ENCODE measurements at regions not wholly inside any gene's neighbourhood (a gene's known extent, or its start where the extent isn't known, plus 50 kb on each side); places are given as distances from the start of the nearest gene placed in this dataset.
"Not testable (repeated sequence)": the region's sequence is repeated elsewhere in the genome, so short reads cannot be mapped to it uniquely, and the experiment has no call there.

DNA sequence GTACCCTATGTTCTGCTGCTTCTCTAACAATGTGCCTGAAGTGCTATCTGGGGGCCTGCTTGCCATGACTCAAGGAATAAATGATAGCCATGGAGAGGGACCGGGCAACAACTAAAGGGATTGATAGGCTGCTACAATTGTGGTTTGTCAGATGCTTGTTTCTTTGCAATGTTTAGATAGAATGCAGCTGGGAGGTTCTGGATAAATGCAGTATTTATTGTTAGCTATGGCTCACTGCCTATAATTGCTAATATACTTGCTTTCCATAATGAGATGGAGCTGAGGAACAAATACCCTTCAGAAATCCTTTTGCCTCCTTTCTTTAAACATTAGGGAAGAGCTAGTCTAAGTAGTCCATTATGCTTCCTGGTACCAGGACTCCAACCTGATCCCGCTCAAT, 575.2 kb upstream of the SYNCRIP start:
- FAIRE-seq = no peak

DNA sequence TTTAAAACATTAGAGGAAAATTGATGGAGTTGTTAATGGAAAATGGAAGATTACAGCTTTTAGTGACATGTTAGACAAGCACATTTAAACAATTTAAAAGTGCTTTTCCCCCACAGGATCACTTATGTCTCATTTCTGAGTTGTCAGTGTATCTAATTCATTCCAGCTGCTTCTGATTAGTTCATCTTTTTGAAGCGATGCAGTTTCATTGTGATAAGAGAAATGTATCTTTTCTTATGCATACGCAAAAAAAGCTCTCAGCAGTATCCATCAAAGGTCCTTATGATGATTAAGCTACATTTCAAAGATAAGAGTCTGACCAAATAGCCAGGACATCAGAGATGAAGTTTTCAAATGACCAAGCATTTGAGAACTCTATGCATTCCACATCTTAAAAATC, 572.6 kb upstream of the SYNCRIP start:
- FAIRE-seq = no peak

DNA sequence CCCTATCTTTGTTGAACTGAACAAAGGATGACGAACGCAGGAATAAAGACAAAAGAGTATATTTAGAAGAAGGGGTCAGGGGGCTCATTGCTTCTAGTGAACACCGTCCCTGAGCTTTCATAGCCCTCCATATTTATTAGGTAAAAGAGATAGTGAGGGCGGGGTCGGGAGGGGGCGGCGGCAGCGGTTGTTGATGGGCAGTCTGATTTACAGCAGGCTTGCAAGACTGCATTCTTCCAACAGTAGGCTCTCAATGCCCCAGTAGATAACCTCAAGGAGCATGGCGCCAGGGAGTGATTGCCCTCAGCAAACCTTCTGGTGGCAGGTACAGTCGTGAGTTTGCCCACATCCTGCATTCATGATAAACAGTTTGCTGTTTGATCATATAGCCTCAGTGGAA, 563.3 kb upstream of the SYNCRIP start:
- FAIRE-seq = no peak

DNA sequence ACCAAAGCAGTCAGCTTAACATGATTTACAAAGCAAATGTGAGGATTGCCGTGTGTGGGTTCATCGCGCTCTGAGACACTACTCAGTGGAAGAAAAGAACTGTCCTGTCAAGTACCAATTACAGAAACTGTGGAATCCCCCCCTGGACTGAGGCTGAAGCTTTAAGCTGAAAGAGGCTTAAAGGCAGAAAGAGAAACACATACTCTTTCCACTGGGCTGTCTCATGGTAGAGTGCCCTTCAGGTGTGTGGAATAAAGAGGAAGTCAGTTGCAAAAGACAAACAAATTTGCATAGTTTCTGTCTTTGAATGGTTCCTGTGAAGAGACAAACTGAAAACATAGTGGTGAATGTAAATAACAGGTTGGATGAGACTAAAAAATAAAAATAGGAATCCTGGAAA, 560.4 kb upstream of the SYNCRIP start:
- no peak for FAIRE-seq

DNA sequence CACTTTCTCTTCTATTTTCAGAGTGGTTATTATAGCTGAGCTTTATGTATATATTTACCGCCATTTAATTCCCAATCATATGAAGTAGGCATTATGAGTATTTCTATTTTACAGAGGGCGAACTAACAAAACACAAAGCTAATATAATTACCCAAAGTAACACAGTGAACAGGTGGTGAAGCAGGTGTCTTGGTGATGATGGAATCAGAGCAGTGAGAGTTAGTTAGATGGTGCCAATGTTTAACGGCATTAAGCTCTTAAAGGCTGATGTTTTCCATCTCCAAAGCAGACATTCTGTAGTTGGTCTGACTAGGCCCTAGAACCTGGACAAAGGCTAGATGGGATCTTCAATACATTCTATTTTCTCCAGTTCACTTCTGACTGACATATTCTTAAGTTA, 551.1 kb upstream of the SYNCRIP start:
- FAIRE-seq = no peak

DNA sequence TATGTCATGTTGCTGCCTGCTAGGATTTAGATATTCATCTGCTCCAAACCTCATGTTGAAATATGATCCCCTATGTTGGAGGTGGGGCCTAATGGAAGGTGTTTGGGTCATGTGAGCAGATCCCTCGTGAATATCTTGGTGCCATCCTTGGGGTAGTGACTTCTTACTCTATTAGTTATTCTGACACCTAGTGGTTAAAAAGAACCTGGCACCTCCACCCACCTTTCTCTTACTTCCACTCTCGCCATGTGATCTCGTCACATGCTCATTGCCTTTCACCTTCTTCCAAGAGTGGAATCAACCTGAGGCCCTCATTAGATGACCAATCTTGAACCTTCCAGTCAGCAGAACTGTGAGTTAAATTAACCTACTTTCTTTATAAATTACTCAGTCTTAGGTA, 549.4 kb upstream of the SYNCRIP start:
- FAIRE-seq = no peak

DNA sequence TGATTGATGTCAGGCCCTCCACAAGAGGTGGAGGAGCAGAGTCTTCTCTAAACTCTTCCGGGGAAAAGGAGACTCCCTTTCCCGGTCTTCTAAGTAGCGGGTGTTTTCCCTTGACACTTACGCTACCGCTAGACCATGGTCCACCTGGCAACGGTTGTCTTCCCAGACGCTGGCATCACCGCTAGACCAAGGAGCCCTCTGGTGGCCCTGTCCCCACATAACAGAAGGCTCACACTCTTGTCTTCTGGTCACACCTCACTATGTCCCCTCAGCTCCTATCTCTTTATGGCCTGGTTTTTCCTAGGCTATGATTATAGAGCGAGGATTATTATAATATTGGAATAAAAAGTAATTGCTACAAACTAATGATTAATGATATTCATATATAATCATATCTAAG, 532.5 kb upstream of the SYNCRIP start:
- not testable (repeated sequence) for FAIRE-seq

DNA sequence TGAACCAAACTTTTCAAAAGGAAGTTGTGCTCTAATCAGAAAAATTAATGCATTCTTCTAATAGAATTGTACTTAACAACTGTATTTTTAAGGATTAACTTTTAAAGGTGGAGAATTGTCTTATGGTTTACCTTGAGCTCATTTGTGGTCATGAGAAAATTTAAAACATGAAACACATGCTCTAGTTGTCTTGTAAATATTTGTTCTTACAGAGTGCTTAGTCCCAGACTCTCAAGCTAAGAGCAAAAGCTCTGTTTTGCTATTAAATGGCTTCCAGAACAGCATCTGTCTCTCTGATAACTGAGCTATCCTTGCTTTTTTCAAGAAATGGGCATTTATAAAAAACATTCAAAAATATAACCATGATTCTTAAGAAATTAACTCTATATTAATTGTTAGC, 512.2 kb upstream of the SYNCRIP start:
- no peak for FAIRE-seq

DNA sequence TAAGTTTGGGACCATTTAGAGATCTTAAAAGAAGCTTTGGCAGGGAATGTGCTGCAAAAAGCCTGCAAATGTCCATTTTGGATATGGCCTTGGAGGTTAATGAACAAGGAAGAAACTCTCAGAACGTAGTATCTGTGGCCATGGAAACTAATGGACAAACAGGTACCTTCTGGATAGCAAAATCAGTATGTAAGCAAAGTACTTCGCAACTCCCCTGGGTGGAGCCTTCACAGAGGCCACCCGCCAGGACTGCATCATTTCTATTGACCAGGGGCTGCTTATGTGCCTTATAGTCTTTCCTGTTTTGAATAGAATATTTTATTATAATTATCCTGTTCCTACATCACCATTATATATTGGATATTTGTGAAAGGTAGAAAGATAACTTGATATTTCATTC, 510.8 kb upstream of the SYNCRIP start:
- FAIRE-seq = no peak

DNA sequence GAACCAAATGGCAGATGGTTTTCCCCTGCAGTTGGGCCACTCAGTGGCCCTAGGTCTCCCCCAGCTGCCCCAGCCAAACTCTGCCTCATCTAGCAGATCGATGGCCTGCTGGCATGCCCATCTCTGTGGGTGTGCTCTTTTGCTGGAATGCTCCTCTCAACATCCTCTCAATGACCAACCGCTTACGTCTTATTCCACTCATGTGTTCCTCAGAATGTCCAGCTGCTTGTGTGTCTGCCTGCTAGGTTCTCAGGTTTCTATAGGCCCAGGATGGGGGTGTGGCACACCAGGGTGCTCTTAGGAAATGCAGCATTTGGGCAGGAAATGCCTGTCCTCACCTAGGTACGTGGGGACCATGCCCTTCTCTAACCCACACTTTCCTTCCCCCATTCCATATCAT, 509.9 kb upstream of the SYNCRIP start:
- FAIRE-seq = no peak

DNA sequence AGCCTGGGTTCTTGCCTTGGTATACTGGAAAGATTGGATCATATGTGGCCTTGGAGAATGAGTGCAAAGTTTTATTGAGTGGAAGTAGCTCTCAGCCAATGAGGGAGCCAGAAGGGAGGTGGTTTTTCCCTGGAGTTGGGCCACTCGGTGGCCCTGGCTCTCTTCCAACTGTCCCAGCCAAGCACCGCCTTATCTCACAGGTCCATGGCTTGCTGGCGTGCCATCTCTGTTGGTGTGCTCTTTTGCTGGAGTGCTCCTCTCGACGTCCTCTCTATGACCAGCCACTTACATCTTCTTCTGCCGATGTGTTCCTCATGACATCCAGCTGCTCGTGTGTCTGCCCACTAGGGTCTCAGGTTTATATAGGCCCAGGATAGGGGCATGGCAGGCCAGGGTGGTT, 505.9 kb upstream of the SYNCRIP start:
- no peak for FAIRE-seq

DNA sequence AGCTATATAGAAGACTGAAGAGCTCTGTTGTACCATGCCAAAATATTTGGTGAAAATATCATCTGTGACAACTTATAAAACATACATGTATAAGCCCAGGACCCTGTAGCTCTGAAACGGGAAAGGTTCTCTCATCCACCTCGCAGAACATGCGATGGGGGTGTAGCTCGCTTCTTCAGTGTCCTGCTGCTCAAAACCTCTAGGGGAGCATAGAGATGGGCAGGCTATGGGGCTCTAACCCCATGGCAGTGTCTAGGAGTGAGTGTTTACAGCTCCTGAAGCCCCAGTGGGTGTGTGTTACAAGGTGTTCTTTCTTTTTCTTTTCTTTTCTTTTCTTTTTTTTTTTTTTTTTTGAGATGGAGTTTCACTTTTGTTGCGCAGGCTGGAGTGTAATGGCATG, 505.2 kb upstream of the SYNCRIP start:
- no peak for FAIRE-seq

DNA sequence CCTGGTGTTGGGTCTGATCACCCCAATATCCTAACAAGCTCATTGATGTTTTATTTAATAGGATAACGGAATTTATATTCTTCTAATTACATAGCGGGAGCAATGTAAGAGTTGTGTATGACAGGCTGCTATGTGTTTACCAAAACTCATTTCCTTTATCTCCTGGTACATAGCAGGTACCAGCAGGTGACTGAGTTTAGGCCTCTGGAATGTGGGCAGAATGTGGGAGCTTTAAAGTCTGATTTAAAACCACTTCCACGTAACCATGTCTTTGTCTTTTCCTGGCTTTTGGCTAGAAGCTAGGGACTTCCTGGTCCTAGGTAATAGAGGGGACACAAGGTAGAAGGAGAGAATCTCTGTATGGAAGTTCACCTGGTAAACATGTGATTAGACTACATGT, 504.6 kb upstream of the SYNCRIP start:
- no peak for FAIRE-seq

DNA sequence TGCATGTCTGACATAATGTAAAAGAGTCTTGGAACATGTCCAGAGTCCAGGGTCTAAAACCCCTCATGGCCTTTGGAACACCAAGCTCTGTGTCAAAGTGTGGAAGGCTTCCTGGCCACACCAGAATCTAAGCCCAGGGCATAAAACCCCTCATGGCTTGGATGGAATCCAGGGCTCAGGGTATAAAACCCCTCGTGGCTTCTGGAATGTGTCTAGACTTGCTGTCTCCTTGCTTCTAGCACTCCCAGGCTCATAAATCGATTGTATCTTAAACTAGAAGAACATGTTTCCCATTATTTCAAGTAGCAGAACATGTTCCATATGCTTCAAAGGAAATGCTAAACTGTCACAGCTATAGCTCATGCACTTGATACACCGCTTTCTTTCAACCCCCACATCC, 504.1 kb upstream of the SYNCRIP start:
- FAIRE-seq = not testable (repeated sequence)

DNA sequence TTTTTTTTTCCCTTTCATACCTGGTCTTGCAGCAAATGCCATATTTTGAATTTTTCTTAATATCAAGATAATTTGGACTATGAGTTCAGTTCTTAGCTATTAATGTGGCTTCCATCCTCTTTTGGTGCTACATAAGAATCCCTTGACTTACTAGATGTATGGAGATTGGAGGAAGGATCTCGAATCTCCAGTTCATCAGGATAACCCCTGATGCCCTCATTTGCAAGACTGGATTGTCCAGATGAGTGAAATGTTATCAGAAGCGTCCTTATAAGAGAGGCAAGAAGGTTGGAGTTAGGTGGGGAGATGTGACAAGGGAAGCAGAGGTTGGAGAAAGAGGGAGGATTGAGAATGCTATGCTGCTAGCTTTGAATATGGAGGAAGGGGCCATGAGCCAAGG, 499.6 kb upstream of the SYNCRIP start:
- FAIRE-seq = no peak

DNA sequence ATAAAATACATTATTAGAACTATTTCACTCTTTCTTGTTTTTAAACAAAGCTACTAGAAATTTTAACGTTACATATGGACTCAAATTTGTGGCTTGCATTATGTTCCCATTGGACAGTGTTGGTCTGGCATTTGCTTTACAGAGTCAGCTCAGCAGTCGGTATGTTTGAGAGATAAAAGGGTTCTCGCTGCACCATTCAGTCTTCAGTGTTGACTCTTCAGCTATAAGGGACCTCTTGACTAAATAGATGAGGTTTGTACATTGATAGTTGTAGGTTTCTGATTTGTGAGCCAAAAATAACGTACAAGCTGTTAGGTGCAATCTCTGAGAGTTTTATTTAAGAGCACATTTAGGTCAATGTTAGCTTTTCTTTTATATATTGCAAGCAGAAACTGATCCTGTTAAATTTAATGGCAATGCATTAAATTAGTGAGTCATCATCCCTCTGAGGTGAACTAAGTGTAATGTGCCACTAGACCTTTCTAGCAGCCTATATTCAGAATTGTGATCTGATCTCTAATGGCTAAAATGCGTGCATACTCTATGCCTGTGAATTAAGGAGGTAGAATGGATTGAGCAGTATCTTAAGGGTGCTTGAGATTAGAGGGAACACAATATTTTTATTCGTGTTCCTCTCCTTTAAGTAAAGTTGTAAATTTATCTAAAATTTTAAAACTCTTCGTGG, 485.6 kb upstream of the SYNCRIP start:
- no peak for FAIRE-seq

DNA sequence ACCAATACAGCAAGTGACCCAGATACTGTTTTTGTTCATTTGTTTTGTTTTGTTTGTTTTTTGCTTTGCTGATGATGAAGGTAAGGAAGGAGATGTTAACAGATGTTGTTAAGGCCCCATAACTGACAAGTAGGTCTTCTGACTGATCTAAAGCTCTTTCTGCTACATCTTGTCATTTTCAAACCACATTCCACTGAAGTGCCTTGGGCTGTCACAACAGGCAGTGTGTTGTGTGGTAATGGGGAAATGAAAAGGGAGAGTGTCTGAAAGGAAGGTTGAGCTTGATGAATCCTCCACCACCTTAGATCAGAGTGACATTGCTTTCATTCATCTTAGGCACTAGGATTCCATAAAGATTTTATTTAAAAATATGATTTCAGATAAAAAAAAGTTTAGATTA, 479.4 kb upstream of the SYNCRIP start:
- FAIRE-seq = no peak

DNA sequence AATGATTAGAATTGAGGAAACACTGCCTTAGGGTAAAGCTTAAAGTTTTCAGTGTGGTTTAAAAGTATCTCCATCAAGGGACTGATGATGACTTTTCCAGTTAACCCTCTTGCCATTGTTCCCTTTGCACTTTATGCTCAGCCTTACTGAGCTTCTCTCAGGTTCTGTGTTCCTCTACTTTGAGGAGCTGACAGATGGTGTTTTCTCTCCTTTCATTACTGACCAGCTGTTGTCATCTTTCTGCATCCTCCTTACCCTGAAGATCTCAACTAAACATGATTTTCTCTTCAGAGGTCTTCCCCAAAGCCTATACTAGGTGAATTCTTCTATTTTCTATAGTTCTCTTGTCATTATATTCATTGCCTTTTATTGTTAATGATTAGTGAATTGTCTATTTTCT, 475.6 kb upstream of the SYNCRIP start:
- no peak for FAIRE-seq

DNA sequence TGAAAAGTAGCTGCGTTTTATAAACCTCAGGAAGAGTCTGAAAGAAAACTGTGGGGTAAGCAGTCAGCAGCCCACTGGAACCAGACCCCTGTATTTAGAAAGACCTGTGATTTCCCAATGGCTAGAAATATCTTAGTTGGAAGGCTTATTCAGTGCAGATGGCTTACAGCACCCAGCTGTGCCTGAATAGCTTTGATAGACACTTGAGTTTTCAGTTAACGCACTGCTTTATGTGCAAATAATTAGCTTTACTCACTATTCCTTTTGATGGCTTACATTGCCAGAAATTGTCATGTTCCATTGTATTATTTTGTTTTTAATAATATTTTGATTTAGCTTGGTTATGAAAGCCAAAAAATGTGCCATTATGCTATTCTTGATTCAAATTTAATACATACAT, 465.3 kb upstream of the SYNCRIP start:
- FAIRE-seq = no peak

DNA sequence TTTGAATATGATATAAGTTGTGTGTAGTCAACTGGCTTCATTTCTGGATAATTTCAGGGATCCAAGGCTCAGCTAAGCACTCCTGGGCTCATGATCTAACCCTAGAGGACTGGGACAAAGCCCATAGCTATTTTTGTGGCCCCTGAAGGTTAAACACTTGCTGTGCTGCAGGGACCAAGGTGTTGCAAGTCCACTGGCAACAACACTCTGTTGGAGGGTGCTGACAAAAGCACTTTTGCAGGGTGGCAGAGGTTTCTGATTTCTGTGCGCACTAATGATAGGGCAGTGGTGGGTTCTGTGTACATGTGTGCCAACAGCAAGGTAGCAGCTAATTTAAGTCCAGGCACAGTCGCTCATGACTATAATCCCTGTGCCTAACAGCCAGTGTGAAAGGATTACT, 445.3 kb upstream of the SYNCRIP start:
- no peak for FAIRE-seq

DNA sequence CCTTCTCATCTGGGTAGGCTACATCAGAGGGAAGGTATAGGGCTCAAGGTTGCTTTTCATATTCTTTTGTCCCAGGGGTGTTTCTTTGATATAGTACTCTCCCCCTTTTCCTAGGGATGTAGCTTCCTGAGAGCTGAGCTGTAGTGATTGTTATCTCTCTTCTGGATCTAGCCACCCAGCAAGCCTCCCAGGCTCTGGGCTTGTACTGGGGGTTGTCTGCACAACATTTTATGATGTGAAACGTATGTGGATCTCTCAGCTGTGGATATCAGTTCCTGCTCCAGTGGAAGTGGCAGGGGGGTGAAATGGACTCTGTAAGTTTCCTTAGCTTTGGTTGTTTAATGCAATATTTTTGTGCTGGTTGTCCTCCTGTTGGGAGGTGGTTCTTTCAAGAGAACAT, 437.3 kb upstream of the SYNCRIP start:
- FAIRE-seq = no peak

DNA sequence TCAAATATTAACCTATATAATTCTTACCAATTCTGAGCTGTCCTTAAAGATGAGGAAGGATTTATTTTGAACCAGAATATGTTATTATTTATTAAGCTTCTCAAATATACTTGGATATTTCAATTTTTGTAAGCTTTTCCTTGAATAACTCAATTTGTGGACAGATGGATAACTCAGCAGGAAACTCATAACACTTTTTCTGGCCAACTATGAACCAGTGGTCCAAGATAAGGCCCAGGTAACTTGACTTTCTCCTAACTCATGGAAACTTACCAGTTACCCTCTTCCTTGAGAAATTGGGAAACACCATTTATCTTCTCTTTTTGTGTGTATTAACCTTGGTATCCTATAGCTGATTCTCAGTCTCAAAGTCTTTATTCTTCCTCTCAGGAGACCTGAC, 427.5 kb upstream of the SYNCRIP start:
- FAIRE-seq = no peak

DNA sequence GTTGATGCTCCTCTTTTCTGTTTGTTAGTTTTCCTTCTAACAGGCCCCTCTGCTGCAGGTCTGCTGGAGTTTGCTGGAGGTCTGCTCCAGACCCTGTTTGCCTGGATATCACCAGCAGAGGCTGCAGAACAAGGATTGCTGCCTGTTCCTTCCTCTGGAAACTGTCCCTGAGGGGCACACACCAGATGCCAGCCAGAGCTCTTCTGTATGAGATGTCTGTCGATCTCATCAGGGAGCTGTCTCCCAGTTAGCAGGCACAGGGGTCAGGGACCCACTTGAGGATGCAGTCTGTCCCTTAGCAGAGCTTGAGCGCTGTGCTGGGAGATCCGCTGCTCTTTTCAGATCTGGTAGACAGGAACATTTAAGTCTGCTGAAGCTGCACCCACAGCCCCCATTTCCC, 422.3 kb upstream of the SYNCRIP start:
- FAIRE-seq = not testable (repeated sequence)

DNA sequence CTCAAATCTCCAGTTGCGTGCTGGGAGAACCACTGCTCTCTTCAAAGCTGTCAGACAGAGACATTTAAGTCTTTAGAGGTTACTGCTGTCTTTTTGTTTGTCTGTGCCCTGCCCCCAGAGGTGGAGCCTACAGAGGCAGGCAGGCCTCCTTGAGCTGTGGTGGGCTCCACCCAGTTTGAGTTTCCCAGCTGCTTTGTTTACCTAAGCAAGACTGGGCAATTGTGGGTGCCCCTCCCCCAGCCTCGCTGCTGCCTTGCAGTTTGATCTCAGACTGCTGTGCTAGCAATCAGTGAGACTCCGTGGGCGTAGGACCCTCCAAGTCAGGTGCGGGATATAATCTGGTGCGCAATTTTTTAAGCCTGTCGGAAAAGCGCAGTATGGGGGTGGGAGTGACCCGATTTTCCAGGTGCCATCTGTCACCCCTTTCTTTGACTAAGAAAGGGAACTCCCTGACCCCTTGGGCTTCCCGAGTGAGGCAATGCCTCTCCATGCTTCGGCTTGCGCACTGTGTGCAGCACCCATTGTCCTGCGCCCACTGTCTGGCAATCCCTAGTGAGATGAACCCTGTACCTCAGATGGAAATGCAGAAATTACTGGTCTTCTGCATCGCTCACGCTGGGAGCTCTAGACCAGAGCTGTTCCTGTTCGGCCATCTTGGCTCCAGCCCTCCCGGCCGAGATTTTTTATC, 414.8 kb upstream of the SYNCRIP start:
- not testable (repeated sequence) for FAIRE-seq

DNA sequence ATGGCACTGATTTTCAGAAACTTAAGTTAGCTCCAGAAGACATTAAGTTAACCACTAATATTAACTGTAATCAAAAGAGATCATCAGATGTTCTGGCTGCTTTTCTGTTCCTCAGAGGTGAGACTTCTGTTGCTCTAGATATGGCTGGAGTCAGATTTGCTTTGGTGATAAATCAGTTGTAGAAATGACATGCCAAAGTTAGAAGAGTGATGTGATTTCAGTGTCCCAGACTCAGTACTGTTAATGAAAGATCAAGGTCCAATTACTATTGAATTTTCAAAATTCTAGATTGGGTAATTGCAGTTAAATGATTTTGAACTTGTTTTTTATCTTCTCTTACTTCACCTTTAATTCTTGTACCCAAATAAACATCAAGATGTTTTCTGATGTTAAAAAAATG, 402.4 kb upstream of the SYNCRIP start:
- no peak for FAIRE-seq

Data from endometrium (tissue), 2 donors.